ENCODE measurements at regions not wholly inside any gene's neighbourhood (a gene's known extent, or its start where the extent isn't known, plus 50 kb on each side); places are given as distances from the start of the nearest gene placed in this dataset.

DNA sequence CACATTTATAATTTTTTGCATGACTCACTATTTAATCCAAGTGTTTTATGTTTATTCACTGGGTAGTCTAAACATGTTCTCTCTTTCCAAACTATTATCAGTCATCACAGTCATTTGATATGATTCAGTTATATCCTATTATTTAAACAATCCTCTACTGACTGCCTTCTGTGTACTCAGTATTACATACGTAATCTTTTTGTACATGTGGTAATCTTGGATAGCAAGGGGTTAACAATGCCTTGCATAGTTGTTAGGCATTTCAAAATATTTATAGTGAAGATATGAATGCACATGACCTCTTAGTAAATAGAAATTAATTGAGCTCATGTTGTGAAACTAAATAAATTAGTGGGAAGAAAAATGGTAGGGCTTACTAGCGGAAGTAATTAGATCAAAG is 379.4 kb upstream of the KIAA1217 start (continued):
- no peak for TF ChIP-seq SP2 (IDR thresholded peaks at IDR 0.05; ENCODE audit: low read length)
- TF ChIP-seq, protein P1, sequence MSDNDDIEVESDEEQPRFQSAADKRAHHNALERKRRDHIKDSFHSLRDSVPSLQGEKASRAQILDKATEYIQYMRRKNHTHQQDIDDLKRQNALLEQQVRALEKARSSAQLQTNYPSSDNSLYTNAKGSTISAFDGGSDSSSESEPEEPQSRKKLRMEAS (IDR thresholded peaks at IDR 0.05): no peak

DNA sequence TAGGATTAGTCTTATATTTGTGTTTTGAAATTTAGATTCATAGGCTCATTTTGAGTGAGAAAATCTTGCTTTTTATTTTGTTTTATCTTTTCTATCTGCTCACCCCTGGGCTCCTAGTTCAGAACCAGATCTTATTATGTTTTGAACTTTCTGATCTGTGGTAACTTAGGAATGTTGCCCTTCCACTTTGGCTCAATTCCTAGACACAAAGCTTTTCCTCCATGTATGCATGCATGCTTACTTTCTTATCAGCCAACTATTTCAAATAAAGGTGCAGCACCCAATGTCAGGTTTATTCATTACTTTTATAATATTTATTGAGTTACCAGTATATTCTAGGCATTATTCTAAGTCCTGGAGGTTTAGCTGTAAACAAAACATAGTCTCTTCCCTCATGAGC is 374.8 kb upstream of the KIAA1217 start:
- FAIRE-seq (no peak), DNase-seq (ENCODE audit: low read depth in 1 of 2, low spot score in 2 of 2) (no peak)
- Histone ChIP-seq H3K18ac (ENCODE audit: extremely low read depth, low read length) (no peak overlapping the region), H3K23me2 (ENCODE audit: low read depth, low read length) (peaks cover 3% of the 10 kb centered on the region; the same call in 1 of the 2 replicates), H3K27me3 (replicated peaks in 1 of 4; ENCODE audit: control insufficient read depth in 3 of 4, extremely low read depth in 1 of 4, insufficient read depth in 3 of 4, low read length in 3 of 4) (no peaks in the 10 kb centered on the region), H3K36me3 (ENCODE audit: control insufficient read depth in 2 of 4, insufficient read depth in 4 of 4, low read length in 3 of 4) (no peaks in the 10 kb centered on the region), H4K5ac (ENCODE audit: insufficient read length, low read depth, low read length) (no peak overlapping the region), H3K23ac (ENCODE audit: insufficient read length) (no peak overlapping the region), H3K9ac (replicated peaks in 1 of 4; ENCODE audit: extremely low read depth in 1 of 4, low read depth in 3 of 4, low read length in 3 of 4) (no peak overlapping the region), H4K91ac (replicated peaks; ENCODE audit: insufficient read length, low read length) (no peak overlapping the region), H3K9me3 (ENCODE audit: insufficient read depth in 2 of 2, low read depth in 1 of 2, low read length in 1 of 2) (no peaks in the 10 kb centered on the region), H2AFZ (ENCODE audit: low read length) (no peak overlapping the region), H2BK120ac (replicated peaks; ENCODE audit: low read depth, low read length) (no peak overlapping the region), H2BK20ac (ENCODE audit: low read length) (no peak overlapping the region), H3K79me2 (ENCODE audit: control insufficient read depth in 1 of 2, insufficient read depth in 2 of 2, low read length in 2 of 2) (no peaks in the 10 kb centered on the region), H2BK12ac (ENCODE audit: low read depth, low read length) (no peak overlapping the region), H3K4me1 (replicated peaks in 1 of 4; ENCODE audit: control insufficient read depth in 3 of 4, insufficient read depth in 4 of 4, low read length in 3 of 4) (no peaks in the 10 kb centered on the region), H4K8ac (ENCODE audit: extremely low read depth, insufficient read depth, low read length) (no peak overlapping the region), H2BK5ac (ENCODE audit: low read depth, low read length) (no peak overlapping the region), H4K20me1 (replicated peaks in 1 of 2; ENCODE audit: control insufficient read depth in 1 of 2, insufficient read depth in 2 of 2, low read length in 2 of 2) (no peaks in the 10 kb centered on the region), H3K56ac (replicated peaks; ENCODE audit: insufficient read length, low read depth, low read length) (no peak overlapping the region), H2AK5ac (ENCODE audit: low read depth, low read length) (no peak overlapping the region), H3K79me1 (ENCODE audit: low read depth, low read length) (no peaks in the 10 kb centered on the region), H3K27ac (ENCODE audit: low read depth, low read length) (no peak overlapping the region), H3K4me2 (ENCODE audit: insufficient read depth in 1 of 2, low read depth in 2 of 2, low read length in 2 of 2) (no peak overlapping the region), H3K14ac (ENCODE audit: insufficient read length) (no peak overlapping the region), H3K4me3 (ENCODE audit: extremely low read depth in 1 of 4, insufficient read depth in 2 of 4, low read depth in 3 of 4, low read length in 4 of 4) (no peak overlapping the region), H3K4ac (replicated peaks; ENCODE audit: insufficient read length, low read depth, low read length) (no peak overlapping the region), H2BK15ac (ENCODE audit: low read length) (no peak overlapping the region)
- CTCF ChIA-PET (ENCODE audit: partially characterized antibody): no interaction called here
- POLR2A ChIA-PET (ENCODE audit: partially characterized antibody): no interaction called here
- TF ChIP-seq JUN (IDR thresholded peaks at IDR 0.05; ENCODE audit: low read depth, low read length): no peak
- TF ChIP-seq CREB1 (IDR thresholded peaks at IDR 0.05): no peak
- no peak for TF ChIP-seq SP1 (IDR thresholded peaks at IDR 0.05; ENCODE audit: low read depth, low read length)
- TF ChIP-seq NANOG (IDR thresholded peaks at IDR 0.05; ENCODE audit: insufficient read depth, low read depth, low read length, poor library complexity, severe bottlenecking): no peak
- no peak for TF ChIP-seq HDAC6 (IDR thresholded peaks at IDR 0.05; ENCODE audit: low read depth, low read length)
- TF ChIP-seq GABPA (IDR thresholded peaks at IDR 0.05; ENCODE audit: borderline replicate concordance, insufficient read depth, low read length): no peak
- TF ChIP-seq MAFK (IDR thresholded peaks at IDR 0.05; ENCODE audit: low read depth, low read length): no peak
- no peak for TF ChIP-seq TAF7 (optimal IDR thresholded peaks at IDR 0.05; ENCODE audit: borderline replicate concordance, low read depth, low read length)
- TF ChIP-seq TAF1 (IDR thresholded peaks at IDR 0.05; ENCODE audit: low read depth, low read length): no peak
- TF ChIP-seq RBBP5 (IDR thresholded peaks at IDR 0.05; ENCODE audit: borderline replicate concordance, low read depth, low read length): no peak
- TF ChIP-seq, protein P2, sequence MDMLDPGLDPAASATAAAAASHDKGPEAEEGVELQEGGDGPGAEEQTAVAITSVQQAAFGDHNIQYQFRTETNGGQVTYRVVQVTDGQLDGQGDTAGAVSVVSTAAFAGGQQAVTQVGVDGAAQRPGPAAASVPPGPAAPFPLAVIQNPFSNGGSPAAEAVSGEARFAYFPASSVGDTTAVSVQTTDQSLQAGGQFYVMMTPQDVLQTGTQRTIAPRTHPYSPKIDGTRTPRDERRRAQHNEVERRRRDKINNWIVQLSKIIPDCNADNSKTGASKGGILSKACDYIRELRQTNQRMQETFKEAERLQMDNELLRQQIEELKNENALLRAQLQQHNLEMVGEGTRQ (IDR thresholded peaks at IDR 0.05; ENCODE audit: low read length): no peak
- TF ChIP-seq TCF12 (IDR thresholded peaks at IDR 0.05; ENCODE audit: low read depth, low read length): no peak
